HEK293 (cell line): ENCODE measurements at regions not wholly inside any gene's neighbourhood (a gene's known extent, or its start where the extent isn't known, plus 50 kb on each side); places are given as distances from the start of the nearest gene placed in this dataset.

Experiments
- ATF2 ChIP-seq: fragments of 450-650 bp; formaldehyde crosslinking; IDR thresholded peaks from 2 replicates; pipeline ENCODE4 v1.5.1; 2016; ENCODE audit warnings: missing biosample characterization, missing genetic modification characterization, low read depth
- CTCF ChIP-seq: fragments of 450-650 bp; formaldehyde crosslinking; IDR thresholded peaks from 2 replicates; pipeline ENCODE4 v1.5.1; 2016; ENCODE audit warnings: missing biosample characterization, missing genetic modification characterization
- ELK4 ChIP-seq: IDR thresholded peaks from 2 replicates; pipeline ENCODE4 v1.6.1; 2011; ENCODE audit warnings: mild to moderate bottlenecking, low read depth, low read length, borderline replicate concordance
- HOXA7 ChIP-seq: sonication (generic); formaldehyde crosslinking; IDR thresholded peaks from 2 replicates; pipeline ENCODE4 v1.8.1; 2022; ENCODE audit warnings: missing genetic modification reagents, borderline replicate concordance
- KLF1 ChIP-seq: fragments of 450-650 bp; formaldehyde crosslinking; IDR thresholded peaks from 2 replicates; pipeline ENCODE4 v1.5.1; 2016; ENCODE audit warnings: missing biosample characterization, missing genetic modification characterization
- MZF1 ChIP-seq: fragments of 450-650 bp; formaldehyde crosslinking; IDR thresholded peaks from 2 replicates; pipeline ENCODE4 v1.5.1; 2017; ENCODE audit warnings: missing biosample characterization, missing genetic modification characterization, borderline replicate concordance
- REPIN1 ChIP-seq: fragments of 450-650 bp; formaldehyde crosslinking; IDR thresholded peaks from 2 replicates; pipeline ENCODE4 v1.5.1; 2017; ENCODE audit warnings: missing biosample characterization, missing genetic modification characterization, low read depth
- REST ChIP-seq: fragments of 450-650 bp; formaldehyde crosslinking; IDR thresholded peaks from 2 replicates; pipeline ENCODE4 v1.5.1; 2016; ENCODE audit warnings: missing biosample characterization, missing genetic modification characterization
- TCF7L2 ChIP-seq: IDR thresholded peaks from 2 replicates; pipeline ENCODE4 v1.6.1; 2011; ENCODE audit warnings: low read depth, mild to moderate bottlenecking, inconsistent platforms, low read length, moderate library complexity, borderline replicate concordance
- ZNF114 ChIP-seq: fragments of 450-650 bp; formaldehyde crosslinking; IDR thresholded peaks from 2 replicates; pipeline ENCODE4 v1.5.0; 2017; ENCODE audit warnings: missing biosample characterization, missing genetic modification characterization
- ZNF138 ChIP-seq: fragments of 450-650 bp; formaldehyde crosslinking; IDR thresholded peaks from 2 replicates; pipeline ENCODE4 v1.5.1; 2016; ENCODE audit warnings: missing biosample characterization, missing genetic modification characterization, borderline replicate concordance
- ZNF175 ChIP-seq: fragments of 450-650 bp; formaldehyde crosslinking; IDR thresholded peaks from 2 replicates; pipeline ENCODE4 v1.5.1; 2016; ENCODE audit warnings: missing biosample characterization, missing genetic modification characterization
- ZNF561 ChIP-seq: fragments of 450-650 bp; IDR thresholded peaks from 2 replicates; pipeline ENCODE4 v1.5.1; 2018; ENCODE audit warnings: missing biosample characterization, missing genetic modification characterization, borderline replicate concordance
- ZNF707 ChIP-seq: fragments of 450-650 bp; formaldehyde crosslinking; IDR thresholded peaks from 2 replicates; pipeline ENCODE4 v1.5.1; 2016; ENCODE audit warnings: missing biosample characterization, missing genetic modification characterization

- no peak for TF ChIP-seq CTCF
- no peak for TF ChIP-seq REPIN1 (tag by site-specific recombination)
- no peak for TF ChIP-seq ZNF561 (tag by site-specific recombination)
- no peak for TF ChIP-seq HOXA7 (CRISPR knock-in tag)
- no peak for TF ChIP-seq ATF2 (tag by site-specific recombination)
- no peak for TF ChIP-seq ELK4
- TF ChIP-seq REST (tag by site-specific recombination), result peak; percentile 88
- TF ChIP-seq ZNF138 (tag by site-specific recombination), result no peak
- no peak for TF ChIP-seq ZNF707 (tag by site-specific recombination)
- TF ChIP-seq ZNF175 (tag by site-specific recombination), result no peak
- no peak for TF ChIP-seq KLF1 (tag by site-specific recombination)
- TF ChIP-seq MZF1 (tag by site-specific recombination), result no peak
- TF ChIP-seq TCF7L2, result no peak
- no peak for TF ChIP-seq ZNF114 (tag by site-specific recombination)
Observed at GRCh38 chr4:89539797-89540711, 232.5 kb upstream of the GPRIN3 start.
